Progenitor cell of endocrine pancreas (in vitro differentiated cells): ENCODE measurements at regions not wholly inside any gene's neighbourhood (a gene's known extent, or its start where the extent isn't known, plus 50 kb on each side); places are given as distances from the start of the nearest gene placed in this dataset.

Experiments used
- DNase-seq: peaks from one replicate; pipeline ENCODE4 v3.0.0; 2021; ENCODE audit warnings: low spot score; ENCODE audit not compliant: unreplicated experiment
- H3K27ac Mint-ChIP-seq: 2 replicates; pipeline ENCODE4 v1.8.0; 2021; ENCODE audit warnings: mild to moderate bottlenecking, moderate library complexity, mixed read lengths
- H3K27me3 Mint-ChIP-seq: 2 replicates; pipeline ENCODE4 v1.8.0; 2021; ENCODE audit warnings: mixed read lengths
- H3K36me3 Mint-ChIP-seq: 2 replicates; pipeline ENCODE4 v1.8.0; 2022; ENCODE audit warnings: mixed read lengths; ENCODE audit not compliant: insufficient read depth
- H3K4me1 Mint-ChIP-seq: 2 replicates; pipeline ENCODE4 v1.8.0; 2021; ENCODE audit warnings: low read depth, mixed read lengths
- H3K4me3 Mint-ChIP-seq: 2 replicates; pipeline ENCODE4 v1.8.0; 2021; ENCODE audit warnings: low read depth, mild to moderate bottlenecking, moderate library complexity, mixed read lengths
- H3K9me3 Mint-ChIP-seq: 2 replicates; pipeline ENCODE4 v1.8.0; 2021; ENCODE audit warnings: low read depth, mixed read lengths
- TF ChIP-seq, protein P1 (sequence below): fragments of 200-600 bp; sonication (generic); IDR thresholded peaks from one replicate; pipeline ENCODE4 v1.5.0; 2021; ENCODE audit warnings: antibody characterized with exemption, mild to moderate bottlenecking; ENCODE audit not compliant: unreplicated experiment

DNA sequence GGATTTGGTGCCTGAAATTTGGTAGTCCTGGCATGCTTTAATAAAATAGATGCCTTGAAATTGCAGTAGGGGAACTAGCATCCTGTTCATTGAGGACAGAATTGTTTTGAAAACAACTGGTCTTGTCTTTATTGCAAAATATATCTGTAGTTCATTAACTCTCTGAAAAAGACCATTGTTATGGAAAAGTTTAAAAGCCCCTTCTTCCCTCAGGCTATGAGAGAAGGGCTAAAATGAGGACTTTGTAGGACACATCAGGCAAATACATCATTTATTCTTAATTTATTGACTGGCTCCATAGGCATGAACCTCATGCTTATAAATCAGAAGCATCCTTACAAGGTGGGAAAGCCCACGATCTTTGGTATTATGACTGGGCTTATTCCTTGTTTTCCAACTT is 221.0 kb upstream of the CBLB start:
- Mint-ChIP-seq H3K27me3 (no peaks in the 10 kb centered on the region), H3K4me3 (no peak overlapping the region), H3K9me3 (no peaks in the 10 kb centered on the region), H3K4me1 (no peaks in the 10 kb centered on the region), H3K36me3 (no peaks in the 10 kb centered on the region), H3K27ac (no peak overlapping the region)
- DNase-seq = no peak
- TF ChIP-seq, protein P1, sequence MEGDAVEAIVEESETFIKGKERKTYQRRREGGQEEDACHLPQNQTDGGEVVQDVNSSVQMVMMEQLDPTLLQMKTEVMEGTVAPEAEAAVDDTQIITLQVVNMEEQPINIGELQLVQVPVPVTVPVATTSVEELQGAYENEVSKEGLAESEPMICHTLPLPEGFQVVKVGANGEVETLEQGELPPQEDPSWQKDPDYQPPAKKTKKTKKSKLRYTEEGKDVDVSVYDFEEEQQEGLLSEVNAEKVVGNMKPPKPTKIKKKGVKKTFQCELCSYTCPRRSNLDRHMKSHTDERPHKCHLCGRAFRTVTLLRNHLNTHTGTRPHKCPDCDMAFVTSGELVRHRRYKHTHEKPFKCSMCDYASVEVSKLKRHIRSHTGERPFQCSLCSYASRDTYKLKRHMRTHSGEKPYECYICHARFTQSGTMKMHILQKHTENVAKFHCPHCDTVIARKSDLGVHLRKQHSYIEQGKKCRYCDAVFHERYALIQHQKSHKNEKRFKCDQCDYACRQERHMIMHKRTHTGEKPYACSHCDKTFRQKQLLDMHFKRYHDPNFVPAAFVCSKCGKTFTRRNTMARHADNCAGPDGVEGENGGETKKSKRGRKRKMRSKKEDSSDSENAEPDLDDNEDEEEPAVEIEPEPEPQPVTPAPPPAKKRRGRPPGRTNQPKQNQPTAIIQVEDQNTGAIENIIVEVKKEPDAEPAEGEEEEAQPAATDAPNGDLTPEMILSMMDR = no peak

DNA sequence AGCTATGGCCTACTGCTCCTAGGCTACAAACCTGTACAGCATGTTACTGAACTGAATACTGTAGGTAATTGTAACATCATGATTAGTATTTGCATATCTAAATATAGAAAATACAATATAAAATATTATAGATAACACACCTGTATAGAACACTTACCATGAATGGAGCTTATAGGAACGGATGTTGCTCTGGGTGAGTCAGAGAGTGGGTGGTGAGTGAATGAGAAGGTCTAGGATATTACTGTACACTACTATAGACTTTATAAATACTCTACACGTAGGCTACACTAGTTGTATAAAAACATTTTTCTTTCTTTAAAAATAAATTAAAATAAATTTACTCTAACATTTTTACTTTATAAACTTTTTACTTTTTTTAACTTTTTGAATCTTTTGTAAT is 224.0 kb upstream of the CBLB start:
- H3K4me3 Mint-ChIP-seq = no peak overlapping the region
- H3K27me3 Mint-ChIP-seq = no peaks in the 10 kb centered on the region
- TF ChIP-seq, protein P1 = no peak
- H3K9me3 Mint-ChIP-seq = no peaks in the 10 kb centered on the region
- no peak overlapping the region for H3K27ac Mint-ChIP-seq
- DNase-seq = no peak
- H3K36me3 Mint-ChIP-seq = no peaks in the 10 kb centered on the region
- no peaks in the 10 kb centered on the region for H3K4me1 Mint-ChIP-seq

DNA sequence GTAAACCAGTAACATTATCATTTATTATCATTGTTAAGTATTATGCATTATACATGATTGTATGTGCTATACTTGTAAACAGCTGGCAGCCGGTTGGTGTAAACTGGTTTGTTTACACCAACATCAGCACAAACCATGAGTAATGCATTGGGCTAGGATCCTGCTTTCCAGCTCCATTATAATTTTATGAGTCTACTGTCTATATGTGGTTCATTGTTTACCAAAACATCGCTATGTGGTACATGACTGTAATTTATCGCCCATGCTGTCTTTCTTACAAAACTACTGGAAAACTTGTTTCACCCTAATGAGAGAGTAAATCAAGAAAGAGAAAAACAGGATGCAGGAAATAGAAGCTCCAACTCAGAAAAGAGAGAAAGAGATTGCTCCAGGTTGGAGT is 224.8 kb upstream of the CBLB start:
- H3K9me3 Mint-ChIP-seq = peaks cover under 1% of the 10 kb centered on the region
- H3K27ac Mint-ChIP-seq = no peak overlapping the region
- H3K4me3 Mint-ChIP-seq = no peak overlapping the region
- H3K27me3 Mint-ChIP-seq = no peaks in the 10 kb centered on the region
- TF ChIP-seq, protein P1 = no peak
- no peak for DNase-seq
- no peaks in the 10 kb centered on the region for H3K36me3 Mint-ChIP-seq
- no peaks in the 10 kb centered on the region for H3K4me1 Mint-ChIP-seq

DNA sequence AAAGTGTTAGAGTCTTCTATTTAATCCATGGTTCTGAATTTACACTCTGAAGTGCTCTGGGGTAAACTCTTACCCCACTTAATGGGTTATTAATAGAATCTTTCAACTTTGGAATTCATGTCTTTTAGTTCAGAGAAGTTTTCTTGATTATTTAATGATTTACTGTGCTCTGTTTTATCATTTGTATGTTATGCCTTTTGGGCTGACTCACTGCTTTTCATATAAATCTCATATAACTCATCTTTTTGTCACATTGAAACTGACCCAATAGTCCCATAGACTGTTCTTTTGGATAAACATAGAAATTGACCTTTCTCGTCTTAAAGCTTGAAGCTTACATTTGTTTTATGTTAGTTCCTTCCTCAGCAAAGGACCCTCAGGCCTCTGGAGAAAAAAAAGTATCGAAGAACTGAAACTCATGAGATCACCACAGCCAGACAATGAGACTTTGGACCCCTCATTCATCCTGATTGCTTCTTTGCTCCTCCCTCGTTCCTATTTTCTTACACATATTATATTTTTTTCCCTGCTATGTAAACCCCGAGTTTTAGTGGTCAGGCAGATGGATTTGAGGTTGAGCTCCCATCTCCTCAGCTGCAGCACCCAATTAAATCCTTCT is 229.1 kb upstream of the CBLB start:
- DNase-seq = no peak
- Mint-ChIP-seq H3K36me3 (peaks cover 1% of the 10 kb centered on the region), H3K27ac (no peak overlapping the region), H3K4me1 (no peaks in the 10 kb centered on the region), H3K4me3 (no peak overlapping the region), H3K9me3 (peaks cover 18% of the 10 kb centered on the region), H3K27me3 (no peaks in the 10 kb centered on the region)
- TF ChIP-seq, protein P1 = no peak

DNA sequence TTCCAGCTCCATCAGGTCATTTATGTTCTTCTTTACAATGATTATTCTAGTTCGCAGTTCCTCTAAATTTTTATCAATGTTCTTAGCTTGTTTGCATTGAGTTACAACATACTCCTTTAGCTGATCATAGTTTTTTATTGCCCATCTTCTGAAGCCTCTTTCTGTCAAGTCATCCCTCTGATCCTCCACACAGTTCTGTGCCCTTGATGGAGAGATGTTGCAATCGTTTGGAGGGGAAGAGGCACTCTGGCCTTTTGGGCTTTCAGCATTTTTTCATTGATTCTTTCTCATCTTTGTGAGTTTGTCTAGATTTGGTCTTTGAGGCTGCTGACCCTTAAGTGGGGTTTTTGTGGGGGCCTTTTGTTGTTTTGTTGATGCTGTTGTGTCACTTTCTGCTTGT is 234.6 kb upstream of the CBLB start:
- no peak overlapping the region for H3K4me3 Mint-ChIP-seq
- peaks cover 1% of the 10 kb centered on the region for H3K36me3 Mint-ChIP-seq
- H3K9me3 Mint-ChIP-seq = peaks cover 22% of the 10 kb centered on the region

More for the DNA sequence above, 234.6 kb upstream of the CBLB start:
- no peak for DNase-seq
- H3K4me1 Mint-ChIP-seq = no peaks in the 10 kb centered on the region
- H3K27ac Mint-ChIP-seq = no peak overlapping the region
- no peaks in the 10 kb centered on the region for H3K27me3 Mint-ChIP-seq
- TF ChIP-seq, protein P1 = no peak
